Upper lobe of left lung (tissue), 6 donors: ENCODE measurements at regions not wholly inside any gene's neighbourhood (a gene's known extent, or its start where the extent isn't known, plus 50 kb on each side); places are given as distances from the start of the nearest gene placed in this dataset.
A peak's percentile ranks its signal among the peaks of the same experiment; 100 is the strongest.

Source experiments
- ATAC-seq, 2 donors: fragments of 200-7000 bp; cut with Tn5 transposase; one replicate each; pipeline ENCODE4 v1.9.1; 2022; ENCODE audit warnings: mild to moderate bottlenecking in 2 of 2, moderate library complexity in 2 of 2; ENCODE audit not compliant: low FRiP score in 2 of 2
- DNase-seq, 2 donors: peaks; one replicate each; pipeline ENCODE4 v3.0.0-alpha.2; 2019 to 2020
- H3K27ac ChIP-seq, 4 donors: fragments of 200-600 bp; sonication (generic); one replicate each; pipeline ENCODE4 v1.5.1; 2016 to 2019
- H3K27me3 ChIP-seq, 4 donors: fragments of 200-600 bp; sonication (generic); one replicate each; pipeline ENCODE4 v1.5.1; 2017 to 2019
- H3K36me3 ChIP-seq, 4 donors: fragments of 200-600 bp; sonication (generic); one replicate each; pipeline ENCODE4 v1.5.1; 2016 to 2019
- H3K4me1 ChIP-seq, 4 donors: fragments of 200-600 bp; sonication (generic); one replicate each; pipeline ENCODE4 v1.5.1; 2018 to 2019
- H3K4me3 ChIP-seq, 4 donors: fragments of 200-600 bp; sonication (generic); one replicate each; pipeline ENCODE4 v1.5.1; 2017 to 2019; ENCODE audit warnings: mild to moderate bottlenecking in 2 of 4, moderate library complexity in 1 of 4
- H3K9me3 ChIP-seq, 4 donors: fragments of 200-600 bp; sonication (generic); one replicate each; pipeline ENCODE4 v1.5.1; 2018 to 2019
- EP300 ChIP-seq, 4 donors: sonication (generic); formaldehyde crosslinking; IDR thresholded peaks; one replicate each; pipeline ENCODE4 v1.5.1; 2017; ENCODE audit warnings: antibody characterized with exemption in 4 of 4, control low read depth in 2 of 4
- POLR2A ChIP-seq, 4 donors: fragments of 450-650 bp; IDR thresholded peaks; one replicate each; pipeline ENCODE4 v1.5.1; 2016 to 2017; ENCODE audit warnings: antibody characterized with exemption in 4 of 4, mild to moderate bottlenecking in 2 of 4
- POLR2AphosphoS5 ChIP-seq, 2 donors: sonication (generic); formaldehyde crosslinking; IDR thresholded peaks; one replicate each; pipeline ENCODE4 v1.5.1; 2017; ENCODE audit warnings: antibody characterized with exemption in 2 of 2
- WGBS, 2 donors: methylation state at CpG; one replicate each; pipeline ENCODE4 v1.1.5; 2017 to 2018; 5-methylcytosine and 5-hydroxymethylcytosine counted together
- TF ChIP-seq, protein P1 (sequence below), 6 experiments: fragments of 450-650 bp in 4 of 6; fragments of 200-600 bp in 2 of 6; sonication (generic) in 2 of 6; IDR thresholded peaks; one replicate each; pipeline ENCODE4 v1.5.1; 2016 to 2019; ENCODE audit warnings: antibody characterized with exemption in 6 of 6
- donor health status: DM: no; HTN: no; CAD: no; lungs with moderate emphysema.
- donor health status: DM: no; HTN: yes; CAD: no; lungs with severe emphysema.

DNA sequence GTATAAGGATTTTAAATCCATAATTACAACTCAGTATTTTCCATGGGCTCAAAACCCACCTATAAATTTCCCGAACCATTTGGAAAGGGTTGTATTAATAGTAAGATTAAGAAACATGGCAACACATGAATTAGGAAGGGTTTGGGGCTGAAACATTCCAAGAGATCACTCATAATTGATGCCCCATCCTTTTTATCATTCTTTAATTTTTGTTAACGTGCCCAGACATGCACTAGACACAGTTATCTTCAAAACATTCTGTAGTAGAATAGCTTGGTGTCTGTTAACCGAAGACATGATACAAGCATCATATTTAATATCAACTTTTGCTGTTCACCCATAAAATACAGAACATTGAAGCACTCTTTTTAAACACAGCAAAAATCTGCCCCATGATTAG lies 106.8 kb upstream of the FRMD6 start:
- WGBS, 2 donors, result 75 to 82% methylated on average over 3 of the region's 3 CpGs
- ATAC-seq, result no peak

GRCh38 chr14:51545396-51545795 lies 106.3 kb upstream of the FRMD6 start:
- no peaks in the 10 kb centered on the region for H3K9me3 ChIP-seq
- no peak for ATAC-seq
- 82 to 84% methylated on average over 3 of the region's 3 CpGs for WGBS, 2 donors
- H3K4me1 ChIP-seq, result no peaks in the 10 kb centered on the region
- H3K4me3 ChIP-seq, result no peak overlapping the region
- no peak for DNase-seq
- TF ChIP-seq, protein P1, sequence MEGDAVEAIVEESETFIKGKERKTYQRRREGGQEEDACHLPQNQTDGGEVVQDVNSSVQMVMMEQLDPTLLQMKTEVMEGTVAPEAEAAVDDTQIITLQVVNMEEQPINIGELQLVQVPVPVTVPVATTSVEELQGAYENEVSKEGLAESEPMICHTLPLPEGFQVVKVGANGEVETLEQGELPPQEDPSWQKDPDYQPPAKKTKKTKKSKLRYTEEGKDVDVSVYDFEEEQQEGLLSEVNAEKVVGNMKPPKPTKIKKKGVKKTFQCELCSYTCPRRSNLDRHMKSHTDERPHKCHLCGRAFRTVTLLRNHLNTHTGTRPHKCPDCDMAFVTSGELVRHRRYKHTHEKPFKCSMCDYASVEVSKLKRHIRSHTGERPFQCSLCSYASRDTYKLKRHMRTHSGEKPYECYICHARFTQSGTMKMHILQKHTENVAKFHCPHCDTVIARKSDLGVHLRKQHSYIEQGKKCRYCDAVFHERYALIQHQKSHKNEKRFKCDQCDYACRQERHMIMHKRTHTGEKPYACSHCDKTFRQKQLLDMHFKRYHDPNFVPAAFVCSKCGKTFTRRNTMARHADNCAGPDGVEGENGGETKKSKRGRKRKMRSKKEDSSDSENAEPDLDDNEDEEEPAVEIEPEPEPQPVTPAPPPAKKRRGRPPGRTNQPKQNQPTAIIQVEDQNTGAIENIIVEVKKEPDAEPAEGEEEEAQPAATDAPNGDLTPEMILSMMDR (IDR thresholded peaks at IDR 0.05), result no peak
- TF ChIP-seq POLR2A (IDR thresholded peaks at IDR 0.05) (no peak), EP300 (IDR thresholded peaks at IDR 0.05) (no peak), POLR2AphosphoS5 (IDR thresholded peaks at IDR 0.05) (no peak)
- no peaks in the 10 kb centered on the region for H3K36me3 ChIP-seq
- H3K27ac ChIP-seq, result no peak overlapping the region
- no peaks in the 10 kb centered on the region for H3K27me3 ChIP-seq

More for the DNA sequence above, 106.8 kb upstream of the FRMD6 start:
- Histone ChIP-seq H3K27ac (no peak overlapping the region), H3K27me3 (no peaks in the 10 kb centered on the region), H3K36me3 (no peaks in the 10 kb centered on the region), H3K4me3 (no peak overlapping the region), H3K4me1 (no peaks in the 10 kb centered on the region), H3K9me3 (no peaks in the 10 kb centered on the region)
- TF ChIP-seq, protein P1 (IDR thresholded peaks at IDR 0.05), result no peak
- TF ChIP-seq EP300 (IDR thresholded peaks at IDR 0.05), result no peak
- TF ChIP-seq POLR2AphosphoS5 (IDR thresholded peaks at IDR 0.05), result no peak
- TF ChIP-seq POLR2A (IDR thresholded peaks at IDR 0.05), result no peak
- DNase-seq, result no peak

DNA sequence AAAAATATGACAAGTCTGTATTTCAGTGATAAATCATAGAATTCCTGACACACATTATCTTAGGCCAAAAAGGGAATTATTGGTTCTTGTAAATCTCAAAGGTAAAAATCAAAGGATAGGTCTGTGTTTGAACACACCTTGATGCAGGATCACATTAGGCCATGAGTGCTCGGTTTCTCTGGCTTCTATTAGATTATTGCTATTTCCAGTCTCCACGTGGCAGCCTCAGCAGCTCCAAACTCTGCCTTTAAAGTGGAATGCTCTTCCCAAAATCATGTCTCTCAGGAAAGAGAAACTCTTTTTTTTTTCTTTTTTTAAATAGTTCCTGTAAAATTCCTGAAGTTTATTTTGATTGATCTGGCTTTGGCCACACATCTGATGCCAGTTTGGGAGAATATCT lies 105.6 kb upstream of the FRMD6 start:
- H3K4me1 ChIP-seq, result no peaks in the 10 kb centered on the region
- 65 to 83% methylated on average over 2 of the region's 2 CpGs for WGBS, 2 donors
- DNase-seq (no peak), ATAC-seq (no peak)
- H3K4me3 ChIP-seq, result no peak overlapping the region
- H3K27me3 ChIP-seq, result no peaks in the 10 kb centered on the region
- H3K36me3 ChIP-seq, result no peaks in the 10 kb centered on the region
- no peak overlapping the region for H3K27ac ChIP-seq
- no peak for TF ChIP-seq EP300 (IDR thresholded peaks at IDR 0.05)
- no peaks in the 10 kb centered on the region for H3K9me3 ChIP-seq

DNA sequence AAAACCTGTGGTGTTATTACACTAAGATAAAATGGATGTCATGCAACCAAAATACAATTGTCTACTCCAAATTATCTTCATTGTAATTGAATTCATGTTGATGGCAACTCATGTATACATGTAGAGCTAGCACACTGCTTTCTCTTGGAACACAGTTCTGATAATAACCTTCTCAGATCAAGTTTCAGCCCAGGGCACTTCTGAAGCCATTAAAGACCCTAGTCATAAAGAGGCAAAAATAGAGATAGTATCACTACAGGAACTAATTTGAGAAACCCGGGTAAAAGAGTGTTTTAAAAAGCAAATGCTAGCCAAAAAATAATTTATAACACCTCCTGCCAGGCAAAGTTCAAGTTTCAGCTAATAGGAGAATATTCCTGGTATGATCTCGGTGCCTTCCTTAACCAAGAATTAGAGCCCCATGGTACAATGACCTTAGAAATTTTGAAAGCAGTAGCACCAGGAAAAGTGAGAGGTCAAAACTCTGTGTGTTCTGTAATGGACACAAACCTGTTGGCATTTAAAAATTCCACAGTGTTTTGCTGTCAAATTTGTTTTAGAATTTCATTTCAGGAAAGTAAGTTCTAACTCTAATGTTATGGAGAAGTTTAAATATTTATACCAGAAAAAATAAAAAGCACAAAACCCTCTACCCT lies 105.0 kb upstream of the FRMD6 start:
- TF ChIP-seq POLR2AphosphoS5 (IDR thresholded peaks at IDR 0.05) (no peak), EP300 (IDR thresholded peaks at IDR 0.05) (no peak), POLR2A (IDR thresholded peaks at IDR 0.05) (no peak)
- TF ChIP-seq, protein P1 (IDR thresholded peaks at IDR 0.05), result no peak
- no peak for ATAC-seq
- Histone ChIP-seq H3K4me3 (no peak overlapping the region), H3K36me3 (no peaks in the 10 kb centered on the region), H3K27me3 (no peaks in the 10 kb centered on the region), H3K4me1 (no peaks in the 10 kb centered on the region), H3K27ac (no peak overlapping the region), H3K9me3 (no peaks in the 10 kb centered on the region)
- WGBS, 2 donors, result 62 to 65% methylated on average over 2 of the region's 2 CpGs
- no peak for DNase-seq

DNA sequence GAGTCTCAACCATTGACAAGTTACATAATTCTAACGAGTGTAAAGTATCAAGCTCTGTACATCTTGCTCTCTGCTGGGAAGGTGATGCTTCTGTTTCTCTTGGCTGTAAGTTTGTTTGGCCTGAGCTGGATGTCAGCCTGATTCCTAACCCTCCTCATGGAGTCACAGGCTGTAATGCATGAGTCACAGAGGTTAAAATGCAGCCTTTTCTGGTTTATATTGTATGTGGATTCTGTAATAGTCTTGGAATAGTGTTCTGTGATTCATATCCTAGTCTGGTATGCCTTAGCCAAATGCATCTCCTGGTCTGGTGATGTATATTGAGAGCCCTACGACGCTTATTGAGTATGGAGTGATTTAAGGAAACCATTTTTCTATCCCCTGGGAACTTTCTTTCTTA lies 104.5 kb upstream of the FRMD6 start:
- Histone ChIP-seq H3K27me3 (no peaks in the 10 kb centered on the region), H3K4me1 (no peaks in the 10 kb centered on the region), H3K9me3 (no peaks in the 10 kb centered on the region), H3K4me3 (no peak overlapping the region), H3K27ac (no peak overlapping the region), H3K36me3 (no peaks in the 10 kb centered on the region)
- peak in 1 of 2 donors; percentile 94 for ATAC-seq
- WGBS, 2 donors, result 72 to 74% methylated on average over 3 of the region's 3 CpGs
- DNase-seq, result no peak
- TF ChIP-seq POLR2AphosphoS5 (IDR thresholded peaks at IDR 0.05) (no peak), EP300 (IDR thresholded peaks at IDR 0.05) (no peak), POLR2A (IDR thresholded peaks at IDR 0.05) (no peak)
- TF ChIP-seq, protein P1 (IDR thresholded peaks at IDR 0.05), result no peak
